ENCODE measurements at regions not wholly inside any gene's neighbourhood (a gene's known extent, or its start where the extent isn't known, plus 50 kb on each side); places are given as distances from the start of the nearest gene placed in this dataset.

DNA sequence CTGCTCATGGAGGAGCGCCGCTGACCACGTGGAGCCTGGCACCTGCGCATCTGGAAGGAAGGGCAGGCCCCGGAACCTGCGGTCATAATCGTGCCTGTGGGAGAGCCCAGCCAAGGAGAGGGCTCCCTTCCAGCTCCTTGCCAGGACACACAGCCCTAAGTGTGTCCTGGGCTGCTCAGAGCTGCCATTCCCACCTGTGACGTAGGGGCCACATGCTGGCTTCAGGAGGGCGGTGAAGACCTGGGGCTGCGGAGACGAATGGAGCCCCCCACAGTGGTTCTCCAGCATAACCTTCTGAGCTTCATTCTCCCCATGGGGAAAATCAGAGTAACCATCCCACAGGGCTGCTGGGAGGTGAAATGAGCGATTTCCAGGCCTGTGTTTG, 127.6 kb upstream of the CHST15 start:
- H3K9me3 ChIP-seq (ENCODE audit: severe bottlenecking): peaks cover 2% of the 10 kb centered on the region
- no peaks in the 10 kb centered on the region for H3K36me3 ChIP-seq
- TF ChIP-seq, protein P1, sequence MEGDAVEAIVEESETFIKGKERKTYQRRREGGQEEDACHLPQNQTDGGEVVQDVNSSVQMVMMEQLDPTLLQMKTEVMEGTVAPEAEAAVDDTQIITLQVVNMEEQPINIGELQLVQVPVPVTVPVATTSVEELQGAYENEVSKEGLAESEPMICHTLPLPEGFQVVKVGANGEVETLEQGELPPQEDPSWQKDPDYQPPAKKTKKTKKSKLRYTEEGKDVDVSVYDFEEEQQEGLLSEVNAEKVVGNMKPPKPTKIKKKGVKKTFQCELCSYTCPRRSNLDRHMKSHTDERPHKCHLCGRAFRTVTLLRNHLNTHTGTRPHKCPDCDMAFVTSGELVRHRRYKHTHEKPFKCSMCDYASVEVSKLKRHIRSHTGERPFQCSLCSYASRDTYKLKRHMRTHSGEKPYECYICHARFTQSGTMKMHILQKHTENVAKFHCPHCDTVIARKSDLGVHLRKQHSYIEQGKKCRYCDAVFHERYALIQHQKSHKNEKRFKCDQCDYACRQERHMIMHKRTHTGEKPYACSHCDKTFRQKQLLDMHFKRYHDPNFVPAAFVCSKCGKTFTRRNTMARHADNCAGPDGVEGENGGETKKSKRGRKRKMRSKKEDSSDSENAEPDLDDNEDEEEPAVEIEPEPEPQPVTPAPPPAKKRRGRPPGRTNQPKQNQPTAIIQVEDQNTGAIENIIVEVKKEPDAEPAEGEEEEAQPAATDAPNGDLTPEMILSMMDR (IDR thresholded peaks at IDR 0.05; ENCODE audit: low read depth, low read length): no peak
- DNase-seq: no peak
- H3K27me3 ChIP-seq (ENCODE audit: insufficient read depth, low read depth, severe bottlenecking): no peaks in the 10 kb centered on the region
- no peak overlapping the region for H3K27ac ChIP-seq
- H3K4me3 ChIP-seq (ENCODE audit: low read depth, low read length): no peak overlapping the region

DNA sequence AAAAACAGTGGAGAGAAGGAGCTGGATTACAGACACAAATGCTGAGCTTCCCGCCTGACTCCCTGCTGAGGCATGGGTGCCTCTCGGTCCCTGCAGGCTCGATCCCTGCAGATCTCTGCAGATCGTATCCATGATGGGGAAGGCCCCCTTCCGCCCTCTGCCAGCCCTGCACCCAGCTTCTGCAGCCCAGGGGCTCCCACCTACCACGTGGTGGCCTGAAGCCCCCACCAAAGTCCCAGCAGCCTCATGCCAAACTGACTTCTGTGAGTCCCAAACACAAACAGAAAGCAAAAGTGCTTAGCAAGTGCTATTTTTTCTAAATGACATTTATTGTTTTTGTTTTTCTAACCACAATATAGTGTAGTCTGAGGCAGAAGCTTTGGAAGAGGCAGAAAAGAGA, 127.1 kb upstream of the CHST15 start:
- Histone ChIP-seq H3K27ac (no peak overlapping the region), H3K9me3 (ENCODE audit: severe bottlenecking) (no peaks in the 10 kb centered on the region), H3K4me3 (ENCODE audit: low read depth, low read length) (no peak overlapping the region), H3K36me3 (no peaks in the 10 kb centered on the region), H3K27me3 (ENCODE audit: insufficient read depth, low read depth, severe bottlenecking) (no peaks in the 10 kb centered on the region)
- no peak for DNase-seq
- TF ChIP-seq, protein P1 (IDR thresholded peaks at IDR 0.05; ENCODE audit: low read depth, low read length): no peak

DNA sequence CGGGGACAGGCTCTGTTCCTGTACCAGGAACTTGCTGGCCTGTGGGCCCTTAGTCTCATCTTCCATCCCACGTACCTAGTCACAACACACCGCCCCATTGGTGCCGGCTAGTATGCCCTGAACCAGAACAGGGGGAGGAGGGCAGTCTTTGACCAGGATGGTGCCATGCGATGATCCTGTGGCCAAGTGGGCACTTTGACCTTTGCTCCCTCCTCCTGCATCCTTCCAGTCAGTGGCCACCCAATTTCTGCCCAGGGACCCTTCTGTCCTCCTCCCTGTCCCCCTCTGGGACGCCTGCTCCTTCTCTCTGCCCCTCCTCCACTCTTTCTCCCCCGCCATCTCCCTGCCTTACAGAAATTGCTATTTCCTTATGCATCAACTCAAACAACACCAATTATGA, 126.3 kb upstream of the CHST15 start:
- TF ChIP-seq, protein P1 (IDR thresholded peaks at IDR 0.05; ENCODE audit: low read depth, low read length): no peak
- Histone ChIP-seq H3K36me3 (no peaks in the 10 kb centered on the region), H3K27me3 (ENCODE audit: insufficient read depth, low read depth, severe bottlenecking) (no peaks in the 10 kb centered on the region), H3K27ac (no peak overlapping the region), H3K9me3 (ENCODE audit: severe bottlenecking) (no peaks in the 10 kb centered on the region), H3K4me3 (ENCODE audit: low read depth, low read length) (no peak overlapping the region)
- no peak for DNase-seq

DNA sequence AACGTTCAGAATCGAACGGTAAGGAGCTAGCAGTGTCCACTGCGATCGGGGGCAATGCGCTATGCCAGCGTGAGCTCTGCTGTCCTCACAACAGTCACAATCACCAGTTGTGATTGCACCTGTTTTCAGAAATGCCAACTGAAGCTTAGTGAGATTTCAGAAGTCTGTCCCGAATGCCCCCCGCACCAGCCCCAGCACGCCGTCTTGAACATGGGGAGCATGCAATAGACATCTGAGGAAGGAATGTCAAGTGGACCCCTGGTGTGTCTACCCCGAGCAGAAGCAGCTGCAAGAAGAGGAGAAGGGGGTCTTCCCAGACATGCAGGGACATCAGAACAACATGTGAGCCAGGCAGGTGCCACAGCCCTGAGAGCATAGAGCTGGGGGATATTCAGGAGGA, 125.7 kb upstream of the CHST15 start:
- TF ChIP-seq, protein P1 (IDR thresholded peaks at IDR 0.05; ENCODE audit: low read depth, low read length): no peak

DNA sequence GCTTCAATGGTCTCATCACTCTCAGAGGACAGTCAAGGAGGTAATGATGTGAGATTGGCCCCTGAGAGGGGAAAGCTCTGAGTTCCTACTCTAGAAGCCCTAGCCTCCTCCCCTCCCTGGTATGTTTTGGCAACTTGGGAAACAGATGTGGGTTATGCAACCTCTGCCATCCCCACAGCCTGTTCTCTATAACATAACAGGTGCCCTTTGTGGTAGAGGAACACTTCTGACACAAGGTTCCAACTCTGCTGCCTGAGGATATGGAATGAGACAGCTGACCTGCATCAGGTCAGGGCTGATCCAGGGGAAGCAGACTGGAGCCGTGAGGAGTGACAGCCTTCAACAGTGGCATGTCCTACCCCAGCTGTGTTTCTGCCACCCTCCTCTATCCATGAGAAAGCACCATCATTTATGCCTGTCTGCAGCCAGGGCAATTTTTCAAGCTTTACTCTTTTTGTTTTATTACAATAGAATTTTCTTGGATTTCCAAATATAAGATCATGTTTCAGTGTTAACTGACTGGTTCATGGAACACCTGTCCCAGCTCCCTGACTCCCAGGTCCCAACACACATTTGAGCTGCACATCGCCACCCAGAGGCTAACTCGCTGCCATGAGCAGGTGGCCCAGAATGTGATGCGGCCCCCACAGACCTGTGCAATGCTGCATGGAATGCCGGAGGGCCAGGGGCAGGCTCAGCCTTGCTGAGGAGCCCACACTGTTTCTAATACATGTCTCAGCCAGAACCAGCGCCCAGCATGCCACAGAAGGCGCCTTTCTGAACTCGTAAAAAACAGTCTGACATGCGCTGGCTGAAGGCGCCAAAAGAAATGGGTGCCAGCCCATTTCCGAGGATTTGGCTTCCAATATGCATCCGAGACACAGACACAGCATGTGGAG, 124.8 kb upstream of the CHST15 start:
- Histone ChIP-seq H3K4me3 (ENCODE audit: low read depth, low read length) (no peak overlapping the region), H3K36me3 (no peaks in the 10 kb centered on the region), H3K27me3 (ENCODE audit: insufficient read depth, low read depth, severe bottlenecking) (no peaks in the 10 kb centered on the region), H3K9me3 (ENCODE audit: severe bottlenecking) (no peaks in the 10 kb centered on the region), H3K27ac (no peak overlapping the region)
- DNase-seq: peak; percentile 53
- TF ChIP-seq, protein P1 (IDR thresholded peaks at IDR 0.05; ENCODE audit: low read depth, low read length): peak; percentile 58; the same call in 1 of the 2 replicates

More for the DNA sequence above, 125.7 kb upstream of the CHST15 start:
- Histone ChIP-seq H3K36me3 (no peaks in the 10 kb centered on the region), H3K27ac (no peak overlapping the region), H3K9me3 (ENCODE audit: severe bottlenecking) (no peaks in the 10 kb centered on the region), H3K4me3 (ENCODE audit: low read depth, low read length) (no peak overlapping the region), H3K27me3 (ENCODE audit: insufficient read depth, low read depth, severe bottlenecking) (no peaks in the 10 kb centered on the region)
- no peak for DNase-seq
